ENCODE measurements at regions not wholly inside any gene's neighbourhood (a gene's known extent, or its start where the extent isn't known, plus 50 kb on each side); places are given as distances from the start of the nearest gene placed in this dataset.

DNA sequence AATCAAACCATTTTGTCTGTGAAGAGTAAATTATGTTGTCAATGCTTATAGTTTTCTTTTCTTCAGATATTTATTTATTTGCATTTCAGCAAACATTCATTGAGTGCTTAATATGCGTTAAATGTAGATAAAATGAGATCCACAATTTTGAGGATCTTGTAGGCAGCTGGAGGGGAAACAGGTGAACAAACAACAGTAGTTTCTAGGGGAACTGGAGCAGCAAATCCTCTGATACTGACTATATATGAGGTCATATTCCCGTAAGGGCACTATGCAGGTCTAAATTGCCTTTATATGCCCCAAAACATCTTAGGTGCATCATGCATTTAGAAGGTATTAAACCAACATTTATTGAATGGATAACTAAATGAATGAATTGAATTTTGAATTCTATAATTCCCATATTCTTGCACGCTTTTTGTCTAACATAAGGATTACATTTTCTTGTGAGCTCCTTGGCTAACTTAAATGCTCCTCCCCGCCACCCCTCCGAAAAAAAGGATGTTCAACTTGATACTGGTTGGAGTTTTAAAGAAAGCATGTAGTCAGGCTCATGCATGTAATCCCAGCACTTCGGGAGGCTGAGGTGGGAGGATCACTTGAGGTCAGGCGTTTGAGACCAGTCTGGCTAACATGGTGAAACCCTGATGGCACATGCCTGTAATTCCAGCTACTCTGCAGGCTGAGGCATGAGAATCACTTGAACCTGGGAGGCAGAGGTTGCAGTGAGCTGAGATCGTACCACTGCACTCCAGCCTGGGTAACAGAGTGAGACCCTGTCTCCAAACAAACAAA, 299.8 kb downstream of the TMEM38B start:
- TF ChIP-seq CTCF (IDR thresholded peaks at IDR 0.05; ENCODE audit: control insufficient read depth, insufficient read depth, low read depth, low read length, missing control alignments), result no peak
- no peak for DNase-seq (ENCODE audit: low read depth)
- H3K4me3 ChIP-seq (ENCODE audit: control insufficient read depth, low read depth, low read length), result no peak overlapping the region

DNA sequence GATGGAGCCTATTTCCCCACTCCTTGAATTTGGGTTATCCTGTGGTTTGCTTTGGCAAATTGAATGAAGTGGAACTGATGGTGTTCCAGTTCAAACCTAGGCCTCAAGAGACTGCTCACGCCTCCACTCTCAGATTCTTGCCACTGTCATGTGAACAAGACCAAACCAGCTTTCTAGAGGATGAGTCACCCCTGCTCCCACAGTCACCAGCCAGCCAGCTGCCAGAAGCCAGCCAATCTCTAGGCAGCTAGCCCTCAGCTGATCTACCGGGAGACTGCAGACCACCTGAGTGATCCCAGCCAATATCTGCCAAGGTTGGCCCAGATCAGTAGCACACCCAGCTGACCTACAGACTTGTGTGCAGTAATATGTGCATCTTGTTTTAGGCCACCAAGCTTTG, 300.6 kb downstream of the TMEM38B start:
- TF ChIP-seq CTCF (IDR thresholded peaks at IDR 0.05; ENCODE audit: control insufficient read depth, insufficient read depth, low read depth, low read length, missing control alignments), result no peak
- no peak overlapping the region for H3K4me3 ChIP-seq (ENCODE audit: control insufficient read depth, low read depth, low read length)
- DNase-seq (ENCODE audit: low read depth), result no peak

- no peak for TF ChIP-seq CTCF (IDR thresholded peaks at IDR 0.05; ENCODE audit: control insufficient read depth, insufficient read depth, low read depth, low read length, missing control alignments)
- H3K4me3 ChIP-seq (ENCODE audit: control insufficient read depth, low read depth, low read length), result no peak overlapping the region
- no peak for DNase-seq (ENCODE audit: low read depth)
These were observed 322.9 kb downstream of the TMEM38B start for GRCh38 chr9:106017198-106017740.

DNA sequence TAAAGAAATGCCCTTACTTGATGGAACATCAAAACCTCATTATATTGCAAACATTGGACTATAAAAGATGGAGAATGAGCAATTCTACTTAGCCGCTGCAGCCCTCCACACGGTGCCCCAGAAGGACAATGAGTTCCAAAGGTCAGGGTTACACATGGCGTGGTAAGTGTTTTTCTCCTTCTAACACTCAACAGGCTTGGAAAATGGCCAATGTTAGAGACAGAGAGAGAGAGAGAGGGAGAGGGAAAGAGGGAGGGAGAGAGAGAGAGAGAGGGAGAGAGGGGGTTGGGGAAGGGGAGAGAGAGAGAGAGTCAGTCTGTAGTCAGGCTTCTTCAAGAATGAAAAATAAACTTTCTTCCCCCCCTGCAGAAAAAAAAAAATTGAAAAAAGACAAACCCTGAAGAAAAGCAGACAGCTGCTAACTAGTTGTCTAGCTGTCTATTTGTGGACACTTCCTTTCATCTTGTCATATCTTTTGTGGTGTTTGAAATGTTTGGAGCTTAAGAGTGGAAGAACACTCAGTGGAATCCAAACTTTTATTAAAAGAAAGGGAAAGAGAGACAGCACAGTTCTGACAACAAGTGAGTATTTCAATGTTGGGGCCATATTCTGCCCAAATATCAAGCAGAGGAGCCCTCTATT, 324.8 kb downstream of the TMEM38B start:
- DNase-seq (ENCODE audit: low read depth), result no peak
- H3K4me3 ChIP-seq (ENCODE audit: control insufficient read depth, low read depth, low read length), result no peak overlapping the region
- TF ChIP-seq CTCF (IDR thresholded peaks at IDR 0.05; ENCODE audit: control insufficient read depth, insufficient read depth, low read depth, low read length, missing control alignments), result no peak

DNA sequence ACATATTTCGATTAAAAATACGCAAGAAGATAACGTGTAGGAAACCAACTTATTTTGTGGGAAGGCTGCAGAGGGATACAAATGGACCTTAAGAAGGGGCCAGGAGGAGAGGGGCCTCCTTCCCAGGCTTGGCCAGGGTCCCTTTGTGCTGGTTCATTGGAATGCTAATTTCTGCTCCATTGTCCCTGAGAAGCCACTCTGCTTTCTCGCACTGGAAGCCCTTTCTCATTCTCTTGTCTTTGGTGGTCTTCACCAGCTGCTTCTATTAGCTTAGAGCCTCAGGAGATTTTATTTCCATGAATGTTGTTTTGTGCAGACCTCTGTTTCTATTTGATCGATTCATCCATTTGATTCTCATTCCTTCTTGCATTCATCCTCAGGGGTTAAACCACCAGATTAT, 325.4 kb downstream of the TMEM38B start:
- no peak for DNase-seq (ENCODE audit: low read depth)
- TF ChIP-seq CTCF (IDR thresholded peaks at IDR 0.05; ENCODE audit: control insufficient read depth, insufficient read depth, low read depth, low read length, missing control alignments), result no peak
- no peak overlapping the region for H3K4me3 ChIP-seq (ENCODE audit: control insufficient read depth, low read depth, low read length)

DNA sequence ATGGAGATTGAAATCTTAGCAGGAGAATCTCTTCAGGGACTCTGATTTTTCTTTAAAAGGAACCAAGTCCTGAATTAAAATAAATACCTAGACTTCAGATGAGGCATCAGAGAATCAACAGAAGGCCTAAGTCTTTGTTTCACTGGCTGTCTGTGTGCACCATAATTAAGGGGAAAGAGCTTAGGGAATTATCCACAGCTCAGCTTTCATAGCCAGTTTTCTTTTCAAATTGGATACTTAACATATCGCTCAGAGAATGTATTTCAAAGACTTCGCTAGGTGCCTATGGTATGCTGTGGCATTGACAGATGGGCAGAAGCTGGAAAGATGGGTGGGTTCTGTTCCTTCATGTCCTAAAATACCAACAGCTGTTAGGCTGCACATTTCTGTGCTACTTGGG, 325.8 kb downstream of the TMEM38B start:
- TF ChIP-seq CTCF (IDR thresholded peaks at IDR 0.05; ENCODE audit: control insufficient read depth, insufficient read depth, low read depth, low read length, missing control alignments), result no peak
- DNase-seq (ENCODE audit: low read depth), result no peak
- H3K4me3 ChIP-seq (ENCODE audit: control insufficient read depth, low read depth, low read length), result no peak overlapping the region
